HUES48 (cell line): ENCODE measurements at regions not wholly inside any gene's neighbourhood (a gene's known extent, or its start where the extent isn't known, plus 50 kb on each side); places are given as distances from the start of the nearest gene placed in this dataset.

Experiments
- H3K27ac ChIP-seq: one replicate; pipeline ENCODE4 v1.7.0; 2013; ENCODE audit warnings: low read depth, low read length, inconsistent platforms
- H3K27me3 ChIP-seq: 2 replicates; pipeline ENCODE4 v1.6.1; 2013; ENCODE audit warnings: mild to moderate bottlenecking, low read length; ENCODE audit not compliant: control insufficient read depth, insufficient read depth
- H3K36me3 ChIP-seq: 2 replicates; pipeline ENCODE4 v1.6.1; 2013; ENCODE audit warnings: low read length; ENCODE audit not compliant: control insufficient read depth, insufficient read depth
- H3K4me1 ChIP-seq: 2 replicates; pipeline ENCODE4 v1.6.1; 2013; ENCODE audit warnings: mild to moderate bottlenecking, low read length; ENCODE audit not compliant: control insufficient read depth, insufficient read depth
- H3K4me3 ChIP-seq: 2 replicates; pipeline ENCODE4 v1.5.1; 2013; ENCODE audit warnings: mild to moderate bottlenecking, low read depth, low read length
- H3K9ac ChIP-seq: 2 replicates; pipeline ENCODE4 v1.6.1; 2013; ENCODE audit warnings: mild to moderate bottlenecking, low read depth, low read length, moderate library complexity
- H3K9me3 ChIP-seq: 2 replicates; pipeline ENCODE4 v1.6.1; 2013; ENCODE audit warnings: low read length; ENCODE audit not compliant: control insufficient read depth, insufficient read depth

GRCh38 chr9:18023332-18023731, 444.5 kb downstream of the SH3GL2 start:
- Histone ChIP-seq H3K4me1 (no peaks in the 10 kb centered on the region), H3K27ac (no peak overlapping the region), H3K9me3 (no peaks in the 10 kb centered on the region), H3K9ac (no peak overlapping the region), H3K27me3 (no peaks in the 10 kb centered on the region), H3K36me3 (no peaks in the 10 kb centered on the region), H3K4me3 (no peak overlapping the region)

DNA sequence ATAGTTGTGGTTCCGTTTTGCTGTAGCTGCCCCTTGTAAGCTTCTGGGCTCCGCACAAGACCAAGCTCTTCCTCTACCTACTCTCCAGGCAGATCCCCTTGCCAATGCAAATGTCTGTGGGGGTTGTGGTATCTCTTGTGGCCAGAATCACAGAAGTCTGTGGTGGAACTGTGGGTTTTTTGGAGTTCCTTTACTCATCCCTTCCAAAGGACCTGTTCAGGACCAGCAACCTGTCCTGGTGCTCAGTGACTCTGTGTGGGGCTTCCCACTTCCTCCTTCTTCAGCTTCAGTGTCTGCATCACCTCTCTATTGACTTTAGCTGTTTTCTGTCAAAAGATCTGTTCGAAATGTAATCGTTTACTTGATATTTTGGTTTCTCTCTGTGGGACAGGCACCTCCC, 441.3 kb upstream of the ADAMTSL1 start:
- Histone ChIP-seq H3K27ac (no peak overlapping the region), H3K9ac (no peak overlapping the region), H3K36me3 (no peaks in the 10 kb centered on the region), H3K4me3 (no peak overlapping the region), H3K9me3 (no peaks in the 10 kb centered on the region), H3K27me3 (no peaks in the 10 kb centered on the region), H3K4me1 (peaks cover 17% of the 10 kb centered on the region)

GRCh38 chr9:18036422-18037187, 437.3 kb upstream of the ADAMTSL1 start:
- Histone ChIP-seq H3K36me3 (no peaks in the 10 kb centered on the region), H3K9ac (no peak overlapping the region), H3K4me1 (peaks cover 17% of the 10 kb centered on the region), H3K27ac (peak overlapping the region; percentile 31), H3K9me3 (no peaks in the 10 kb centered on the region), H3K27me3 (no peaks in the 10 kb centered on the region), H3K4me3 (peak overlapping the region; percentile 29; the same call in 1 of the 2 replicates)

- H3K9me3 ChIP-seq = no peaks in the 10 kb centered on the region
- no peaks in the 10 kb centered on the region for H3K27me3 ChIP-seq
- peaks cover 17% of the 10 kb centered on the region for H3K4me1 ChIP-seq
- H3K9ac ChIP-seq = no peak overlapping the region
- no peak overlapping the region for H3K27ac ChIP-seq
- no peak overlapping the region for H3K4me3 ChIP-seq
- H3K36me3 ChIP-seq = no peaks in the 10 kb centered on the region
These were observed 436.0 kb upstream of the ADAMTSL1 start for GRCh38 chr9:18037981-18038380.

- Histone ChIP-seq H3K36me3 (no peaks in the 10 kb centered on the region), H3K27me3 (no peaks in the 10 kb centered on the region), H3K9ac (no peak overlapping the region), H3K4me3 (no peak overlapping the region), H3K9me3 (no peaks in the 10 kb centered on the region), H3K4me1 (peaks cover 17% of the 10 kb centered on the region), H3K27ac (no peak overlapping the region)
These were observed 433.6 kb upstream of the ADAMTSL1 start for GRCh38 chr9:18040327-18040726.

DNA sequence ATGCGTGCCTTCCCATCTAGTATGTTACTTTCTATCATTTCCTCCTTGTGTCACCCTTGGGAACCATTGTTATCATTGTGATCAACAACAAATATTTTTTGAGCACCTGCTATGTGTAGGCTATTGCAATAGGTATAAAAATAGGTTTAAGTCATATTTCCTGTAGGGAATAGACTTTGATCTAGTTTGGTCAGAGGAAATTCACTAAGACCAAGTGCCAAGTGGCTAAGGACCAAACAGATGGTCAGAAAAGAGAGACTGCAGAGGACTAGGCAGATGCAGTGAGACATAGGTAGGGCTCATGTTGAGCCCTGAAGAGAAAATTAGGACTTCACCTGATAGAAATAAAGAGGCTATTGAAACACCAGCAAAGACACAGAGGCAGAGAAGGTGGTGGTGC, 430.0 kb upstream of the ADAMTSL1 start:
- Histone ChIP-seq H3K9me3 (no peaks in the 10 kb centered on the region), H3K27me3 (no peaks in the 10 kb centered on the region), H3K27ac (no peak overlapping the region), H3K9ac (no peak overlapping the region), H3K4me1 (no peaks in the 10 kb centered on the region), H3K4me3 (no peak overlapping the region), H3K36me3 (no peaks in the 10 kb centered on the region)

GRCh38 chr9:18045326-18045725, 428.6 kb upstream of the ADAMTSL1 start:
- Histone ChIP-seq H3K9ac (no peak overlapping the region), H3K9me3 (no peaks in the 10 kb centered on the region), H3K27ac (no peak overlapping the region)

GRCh38 chr9:18046068-18046467, 427.9 kb upstream of the ADAMTSL1 start:
- Histone ChIP-seq H3K36me3 (no peaks in the 10 kb centered on the region), H3K27ac (no peak overlapping the region), H3K4me3 (no peak overlapping the region), H3K4me1 (no peaks in the 10 kb centered on the region), H3K9me3 (no peaks in the 10 kb centered on the region), H3K27me3 (no peaks in the 10 kb centered on the region), H3K9ac (no peak overlapping the region)

More at GRCh38 chr9:18045326-18045725, 428.6 kb upstream of the ADAMTSL1 start:
- no peak overlapping the region for H3K4me3 ChIP-seq
- no peaks in the 10 kb centered on the region for H3K4me1 ChIP-seq
- H3K36me3 ChIP-seq = no peaks in the 10 kb centered on the region
- no peaks in the 10 kb centered on the region for H3K27me3 ChIP-seq

GRCh38 chr9:18051638-18052037, 422.3 kb upstream of the ADAMTSL1 start:
- no peak overlapping the region for H3K4me3 ChIP-seq
- no peak overlapping the region for H3K27ac ChIP-seq
- H3K4me1 ChIP-seq = no peaks in the 10 kb centered on the region
- H3K9me3 ChIP-seq = no peaks in the 10 kb centered on the region
- H3K36me3 ChIP-seq = no peaks in the 10 kb centered on the region
- no peak overlapping the region for H3K9ac ChIP-seq
- no peaks in the 10 kb centered on the region for H3K27me3 ChIP-seq

- Histone ChIP-seq H3K27ac (no peak overlapping the region), H3K4me1 (no peaks in the 10 kb centered on the region), H3K9ac (no peak overlapping the region), H3K36me3 (no peaks in the 10 kb centered on the region), H3K27me3 (no peaks in the 10 kb centered on the region), H3K4me3 (no peak overlapping the region), H3K9me3 (no peaks in the 10 kb centered on the region)
These were observed 421.9 kb upstream of the ADAMTSL1 start for GRCh38 chr9:18052060-18052459.

- Histone ChIP-seq H3K36me3 (no peaks in the 10 kb centered on the region), H3K9ac (no peak overlapping the region), H3K4me3 (no peak overlapping the region), H3K27ac (no peak overlapping the region), H3K27me3 (no peaks in the 10 kb centered on the region), H3K9me3 (no peaks in the 10 kb centered on the region), H3K4me1 (no peaks in the 10 kb centered on the region)
These were observed 417.5 kb upstream of the ADAMTSL1 start for GRCh38 chr9:18056269-18056992.
